GM12865 (cell line): ENCODE measurements at regions not wholly inside any gene's neighbourhood (a gene's known extent, or its start where the extent isn't known, plus 50 kb on each side); places are given as distances from the start of the nearest gene placed in this dataset.

Experiments
- DNase-seq: peaks from one replicate; pipeline ENCODE4 v3.0.0; 2010; ENCODE audit warnings: low read depth
- H3K4me3 ChIP-seq: 2 replicates; pipeline ENCODE4 v1.5.1; 2011; ENCODE audit warnings: mild to moderate bottlenecking, low read depth, low read length, control low read depth
- TF ChIP-seq, protein P1 (sequence below): IDR thresholded peaks from 2 replicates; pipeline ENCODE4 v1.5.1; 2011; ENCODE audit warnings: low read length, control low read depth, low read depth, inconsistent platforms; ENCODE audit not compliant: insufficient read depth; ENCODE audit errors: missing control alignments

DNA sequence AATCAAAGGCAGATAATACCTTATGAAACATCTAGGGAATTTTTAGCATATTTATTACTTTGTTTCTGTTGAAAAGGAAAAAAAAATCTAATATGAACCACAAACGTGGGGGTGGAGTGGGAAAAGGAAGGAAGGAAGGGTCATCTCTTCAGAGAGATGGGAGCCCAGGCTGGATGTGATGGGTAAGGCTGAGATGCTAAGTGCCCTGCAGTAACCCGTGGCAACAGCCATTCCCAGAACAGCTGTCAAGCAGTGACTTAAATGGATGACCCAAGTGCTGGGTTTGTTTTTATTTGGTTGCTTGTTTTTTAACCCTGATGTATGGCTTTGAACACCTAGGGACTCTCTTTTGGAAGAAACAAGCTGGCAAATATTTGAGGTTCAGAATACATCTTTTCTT, 50.7 kb upstream of the KLF7 start:
- TF ChIP-seq, protein P1, sequence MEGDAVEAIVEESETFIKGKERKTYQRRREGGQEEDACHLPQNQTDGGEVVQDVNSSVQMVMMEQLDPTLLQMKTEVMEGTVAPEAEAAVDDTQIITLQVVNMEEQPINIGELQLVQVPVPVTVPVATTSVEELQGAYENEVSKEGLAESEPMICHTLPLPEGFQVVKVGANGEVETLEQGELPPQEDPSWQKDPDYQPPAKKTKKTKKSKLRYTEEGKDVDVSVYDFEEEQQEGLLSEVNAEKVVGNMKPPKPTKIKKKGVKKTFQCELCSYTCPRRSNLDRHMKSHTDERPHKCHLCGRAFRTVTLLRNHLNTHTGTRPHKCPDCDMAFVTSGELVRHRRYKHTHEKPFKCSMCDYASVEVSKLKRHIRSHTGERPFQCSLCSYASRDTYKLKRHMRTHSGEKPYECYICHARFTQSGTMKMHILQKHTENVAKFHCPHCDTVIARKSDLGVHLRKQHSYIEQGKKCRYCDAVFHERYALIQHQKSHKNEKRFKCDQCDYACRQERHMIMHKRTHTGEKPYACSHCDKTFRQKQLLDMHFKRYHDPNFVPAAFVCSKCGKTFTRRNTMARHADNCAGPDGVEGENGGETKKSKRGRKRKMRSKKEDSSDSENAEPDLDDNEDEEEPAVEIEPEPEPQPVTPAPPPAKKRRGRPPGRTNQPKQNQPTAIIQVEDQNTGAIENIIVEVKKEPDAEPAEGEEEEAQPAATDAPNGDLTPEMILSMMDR = no peak
- no peak overlapping the region for H3K4me3 ChIP-seq
- DNase-seq = no peak

DNA sequence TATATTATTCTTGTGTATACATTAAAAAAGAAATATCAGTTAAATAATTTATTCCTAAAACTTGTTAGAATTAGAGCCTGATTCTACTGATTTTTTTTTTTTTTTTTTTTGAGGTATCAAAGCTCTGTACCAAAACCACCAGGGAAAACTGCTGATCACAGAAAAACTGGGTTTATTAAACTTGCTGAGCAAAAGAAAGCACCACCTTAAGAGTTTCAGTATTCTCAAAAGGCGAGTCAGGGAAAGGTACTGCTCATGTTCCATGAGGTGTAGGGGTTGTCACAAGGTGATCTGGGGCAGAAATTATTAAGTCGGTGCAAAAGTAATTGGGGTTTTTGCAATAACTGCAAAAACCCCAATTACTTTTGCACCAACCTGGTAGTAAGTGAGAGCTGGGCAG, 51.7 kb upstream of the KLF7 start:
- TF ChIP-seq, protein P1 = no peak
- DNase-seq = no peak
- no peak overlapping the region for H3K4me3 ChIP-seq

GRCh38 chr2:207219081-207219630, 53.4 kb upstream of the KLF7 start:
- no peak for DNase-seq
- TF ChIP-seq, protein P1 = no peak
- no peak overlapping the region for H3K4me3 ChIP-seq

- TF ChIP-seq, protein P1 = no peak
- H3K4me3 ChIP-seq = no peak overlapping the region
- no peak for DNase-seq
These were observed 54.1 kb upstream of the KLF7 start for GRCh38 chr2:207219676-207220501.

GRCh38 chr2:207221731-207222130, 56.0 kb upstream of the KLF7 start:
- no peak for DNase-seq
- H3K4me3 ChIP-seq = no peak overlapping the region
- TF ChIP-seq, protein P1 = no peak

DNA sequence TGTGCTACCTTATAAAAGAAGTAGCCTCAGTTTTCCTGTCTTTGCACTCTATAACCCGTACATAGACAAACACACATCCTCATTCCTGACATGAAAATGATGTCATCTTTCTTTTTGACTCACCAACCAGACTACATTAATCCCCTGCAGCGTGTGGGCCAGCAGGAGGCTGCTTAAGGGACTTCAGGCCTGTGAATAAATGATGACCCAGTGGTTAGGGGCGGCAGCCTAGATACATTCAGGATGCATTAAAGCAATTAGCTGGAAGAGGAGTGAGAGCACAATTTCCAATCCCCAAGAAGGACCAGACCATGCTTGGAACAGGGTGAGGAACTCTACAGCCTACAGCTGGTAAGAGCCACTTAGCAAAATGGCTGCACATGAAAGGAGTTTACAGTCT, 57.3 kb upstream of the KLF7 start:
- TF ChIP-seq, protein P1 = no peak
- no peak overlapping the region for H3K4me3 ChIP-seq
- DNase-seq = peak; percentile 53
